Right lobe of liver (tissue), 4 donors: ENCODE measurements at regions not wholly inside any gene's neighbourhood (a gene's known extent, or its start where the extent isn't known, plus 50 kb on each side); places are given as distances from the start of the nearest gene placed in this dataset.

Experiments used
- CTCF ChIP-seq, 4 donors: fragments of 200-600 bp in 3 of 4; fragments of 450-650 bp in 1 of 4; IDR thresholded peaks; one replicate each; pipeline versions ENCODE4 v1.5.1 to v1.8.0; 2016 to 2022; ENCODE audit warnings: antibody characterized with exemption in 4 of 4, mild to moderate bottlenecking in 2 of 4
- POLR2A ChIP-seq: fragments of 450-650 bp; IDR thresholded peaks from one replicate; pipeline ENCODE4 v1.6.1; 2017; ENCODE audit warnings: antibody characterized with exemption, mild to moderate bottlenecking
- donor health status: DM: no; HTN: no; CAD: no.
- donor health status: DM: no; HTN: no; CAD: no.
- donor health status: DM: no; HTN: yes; CAD: no.

- TF ChIP-seq POLR2A (no peak), CTCF (IDR thresholded peaks at IDR 0.05) (no peak)
Observed at GRCh38 chr6:10276106-10276505, 138.8 kb downstream of the TFAP2A start.
